CD4-positive, alpha-beta T cell (primary cell): ENCODE measurements at regions not wholly inside any gene's neighbourhood (a gene's known extent, or its start where the extent isn't known, plus 50 kb on each side); places are given as distances from the start of the nearest gene placed in this dataset.

Source experiments
- ATAC-seq: fragments of 200-7000 bp; cut with Tn5 transposase; one replicate; pipeline ENCODE4 v1.10.0; 2022; ENCODE audit warnings: mild to moderate bottlenecking; ENCODE audit not compliant: poor library complexity
- CTCF ChIA-PET: fragments of 350-600 bp; sonication (Branson Sonifier 250); formaldehyde crosslinking; loops from one replicate; lab custom pipeline; 2021; ENCODE audit warnings: antibody characterized with exemption, inconsistent platforms; lab: Charles Lee
- POLR2A ChIA-PET: fragments of 350-600 bp; sonication (Branson Sonifier 250); formaldehyde crosslinking; loops from one replicate; lab custom pipeline; 2021; ENCODE audit warnings: antibody characterized with exemption, inconsistent platforms; lab: Charles Lee
- DNase-seq, 14 experiments: peaks; one replicate each; pipeline ENCODE4 v3.0.0-alpha.2; 2013 to 2020; ENCODE audit warnings: mixed read lengths in 2 of 14
- H3K27ac ChIP-seq, 2 donors: one replicate each; pipeline versions ENCODE4 v1.5.1 to v1.7.0; 2013; ENCODE audit warnings: low read length in 2 of 2, low read depth in 1 of 2, mild to moderate bottlenecking in 1 of 2
- H3K27me3 ChIP-seq, 2 experiments: 1 replicate in 1 of 2; 2 replicates in 1 of 2; pipeline versions ENCODE4 v1.6.1 to v1.7.0; 2013; ENCODE audit warnings: low read length in 2 of 2, control low read depth in 1 of 2, mild to moderate bottlenecking in 1 of 2, moderate library complexity in 1 of 2; ENCODE audit not compliant: insufficient read depth in 2 of 2, control insufficient read depth in 1 of 2
- H3K36me3 ChIP-seq: one replicate; pipeline ENCODE4 v1.6.1; 2013; ENCODE audit warnings: low read length, control low read depth; ENCODE audit not compliant: insufficient read depth
- H3K4me1 ChIP-seq: one replicate; pipeline ENCODE4 v1.6.1; 2013; ENCODE audit warnings: low read length, control low read depth; ENCODE audit not compliant: insufficient read depth
- H3K4me3 ChIP-seq: one replicate; pipeline ENCODE4 v1.5.1; 2013; ENCODE audit warnings: mild to moderate bottlenecking, low read length, moderate library complexity
- H3K9me3 ChIP-seq, 2 experiments: 1 replicate in 1 of 2; 2 replicates in 1 of 2; pipeline versions ENCODE4 v1.6.1 to v1.7.0; 2013; ENCODE audit warnings: low read length in 2 of 2, mild to moderate bottlenecking in 2 of 2, control low read depth in 1 of 2, moderate library complexity in 1 of 2; ENCODE audit not compliant: control insufficient read depth in 1 of 2, insufficient read depth in 1 of 2
- H3K27ac Mint-ChIP-seq: one replicate; pipeline ENCODE4 v1.8.0; 2020; ENCODE audit warnings: mixed read lengths
- H3K27me3 Mint-ChIP-seq: one replicate; pipeline ENCODE4 v1.8.0; 2021; ENCODE audit warnings: mixed read lengths
- H3K36me3 Mint-ChIP-seq: one replicate; pipeline ENCODE4 v1.8.0; 2021; ENCODE audit warnings: low read depth, mixed read lengths
- H3K4me1 Mint-ChIP-seq: one replicate; pipeline ENCODE4 v1.8.0; 2021; ENCODE audit warnings: low read depth, mixed read lengths
- H3K4me3 Mint-ChIP-seq: one replicate; pipeline ENCODE4 v1.8.0; 2020; ENCODE audit warnings: mild to moderate bottlenecking, mixed read lengths
- H3K9me3 Mint-ChIP-seq: one replicate; pipeline ENCODE4 v1.8.0; 2020; ENCODE audit warnings: mixed read lengths
- CTCF ChIP-seq: fragments of 200-600 bp; IDR thresholded peaks from one replicate; pipeline ENCODE4 v1.8.0; 2022; ENCODE audit warnings: antibody characterized with exemption, mild to moderate bottlenecking
- intact Hi-C, 2 experiments: fragments of 100-400 bp; cut with DNase I in 1 of 2; cut with micrococcal nuclease in 1 of 2; formaldehyde crosslinking; loops; one replicate each; pipeline versions ENCODE4 v1.15.1 to v1.9.0; 2023 to 2025; cut with DNase I, micrococcal nuclease

DNA sequence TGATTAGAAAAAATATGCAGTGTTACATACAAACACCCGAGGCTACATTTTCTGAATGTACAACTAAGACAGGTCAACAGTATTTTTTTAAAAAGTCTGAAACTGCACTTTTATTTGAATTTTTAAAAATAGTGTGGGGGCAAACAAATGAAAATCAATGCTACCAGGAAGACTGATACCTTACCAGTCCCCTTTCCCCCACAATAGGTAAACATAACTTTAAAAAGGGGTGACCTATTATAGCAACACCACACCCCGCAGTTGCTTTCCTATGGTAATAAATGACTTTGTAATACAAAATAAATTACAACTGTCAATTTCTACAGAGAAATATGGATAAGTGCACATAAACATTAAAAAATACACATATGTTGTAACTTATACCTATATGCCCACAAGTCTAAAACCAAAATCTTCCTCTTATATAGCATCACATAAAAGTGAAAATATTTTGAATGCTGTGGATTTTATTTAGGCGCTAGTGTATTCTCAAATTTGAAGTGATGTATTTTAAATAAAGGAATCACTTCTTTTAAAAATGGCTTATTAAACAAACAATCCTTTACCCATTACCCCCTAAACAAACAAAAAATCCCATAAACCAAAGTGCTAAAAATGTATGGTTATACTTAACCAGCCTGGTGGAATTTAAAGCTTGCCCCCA is 63.1 kb downstream of the KCNRG start:
- Mint-ChIP-seq H3K4me1 (peaks cover 45% of the 10 kb centered on the region), H3K36me3 (peaks cover 27% of the 10 kb centered on the region), H3K27me3 (peaks cover 35% of the 10 kb centered on the region), H3K4me3 (peak overlapping the region; percentile 71), H3K9me3 (no peaks in the 10 kb centered on the region), H3K27ac (peak overlapping the region; percentile 91)
- ATAC-seq, result no peak
- ChIA-PET POLR2A (interaction anchor here (1.1 to 11.6 kb wide), 5 partner anchors 45 to 1375 kb away, joined by 3 to 498 read pairs (median 7); partner anchors contain the start of gene TRIM13), CTCF (interaction anchor here (1.2 to 9.8 kb wide), 3 partner anchors 49 to 102 kb away, joined by 3 to 57 read pairs (median 4); partner anchors contain the start of gene TRIM13)
- Histone ChIP-seq H3K9me3 (no peaks in the 10 kb centered on the region), H3K27ac (no peak overlapping the region), H3K27me3 (no peaks in the 10 kb centered on the region), H3K36me3 (no peaks in the 10 kb centered on the region), H3K4me1 (peaks cover 19% of the 10 kb centered on the region), H3K4me3 (peak overlapping the region; percentile 78)
- intact Hi-C loops, result no loop called here
- no peak for DNase-seq
- no peak for TF ChIP-seq CTCF

DNA sequence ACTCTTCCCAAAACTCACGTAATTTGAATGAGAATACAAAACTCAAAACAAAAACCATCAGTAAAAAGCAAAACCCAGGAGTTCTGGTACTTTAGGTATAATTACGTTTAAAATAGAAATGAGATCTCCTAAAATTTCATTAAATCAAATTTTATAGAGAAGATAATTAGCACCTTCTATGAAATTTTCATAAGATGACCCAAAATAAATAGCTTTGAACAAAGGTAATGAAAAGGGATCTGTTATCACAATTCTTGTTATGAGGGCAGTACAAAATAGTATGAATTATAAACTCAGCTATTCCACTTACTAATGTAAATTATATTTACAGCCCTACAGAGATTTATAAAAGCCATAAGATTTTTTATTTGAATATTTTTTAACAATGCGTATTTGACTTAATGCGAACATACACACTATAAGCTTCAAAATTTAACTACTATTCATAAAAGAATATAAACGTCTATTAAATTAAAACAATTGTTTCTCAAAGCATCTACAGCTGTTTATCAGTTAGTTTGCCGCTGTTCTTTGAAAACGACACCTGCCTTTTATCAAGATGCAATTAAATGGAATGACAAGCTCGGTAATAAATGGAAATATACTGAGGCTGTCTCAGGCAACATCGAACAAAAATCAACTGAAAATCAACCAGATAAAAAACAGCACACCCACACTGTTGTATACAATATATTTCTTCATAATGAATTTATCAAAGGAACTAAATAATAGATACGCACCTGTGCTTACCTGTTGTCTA is 63.8 kb downstream of the KCNRG start:
- DNase-seq (no peak), ATAC-seq (no peak)
- peaks cover 35% of the 10 kb centered on the region for H3K27me3 Mint-ChIP-seq
- H3K27me3 ChIP-seq, result no peaks in the 10 kb centered on the region
- ChIA-PET POLR2A (interaction anchor here (0.7 to 11.6 kb wide), 4 partner anchors 49 to 158 kb away, joined by 3 to 498 read pairs (median 107); partner anchors contain the start of gene TRIM13), CTCF (interaction anchor here (1.2 to 9.8 kb wide), 3 partner anchors 48 to 103 kb away, joined by 3 to 57 read pairs (median 4); partner anchors contain the start of gene TRIM13)
- peaks cover 26% of the 10 kb centered on the region for H3K4me1 ChIP-seq
- no peaks in the 10 kb centered on the region for H3K9me3 ChIP-seq
- H3K27ac ChIP-seq, result no peak overlapping the region
- peak overlapping the region; percentile 78 for H3K4me3 ChIP-seq
- H3K4me1 Mint-ChIP-seq, result peaks cover 48% of the 10 kb centered on the region
- peaks cover 27% of the 10 kb centered on the region for H3K36me3 Mint-ChIP-seq
- no peaks in the 10 kb centered on the region for H3K9me3 Mint-ChIP-seq
- H3K4me3 Mint-ChIP-seq, result peak overlapping the region; percentile 98
- no peaks in the 10 kb centered on the region for H3K36me3 ChIP-seq
- intact Hi-C loops, result no loop called here
- TF ChIP-seq CTCF, result no peak
- peak overlapping the region; percentile 91 for H3K27ac Mint-ChIP-seq

DNA sequence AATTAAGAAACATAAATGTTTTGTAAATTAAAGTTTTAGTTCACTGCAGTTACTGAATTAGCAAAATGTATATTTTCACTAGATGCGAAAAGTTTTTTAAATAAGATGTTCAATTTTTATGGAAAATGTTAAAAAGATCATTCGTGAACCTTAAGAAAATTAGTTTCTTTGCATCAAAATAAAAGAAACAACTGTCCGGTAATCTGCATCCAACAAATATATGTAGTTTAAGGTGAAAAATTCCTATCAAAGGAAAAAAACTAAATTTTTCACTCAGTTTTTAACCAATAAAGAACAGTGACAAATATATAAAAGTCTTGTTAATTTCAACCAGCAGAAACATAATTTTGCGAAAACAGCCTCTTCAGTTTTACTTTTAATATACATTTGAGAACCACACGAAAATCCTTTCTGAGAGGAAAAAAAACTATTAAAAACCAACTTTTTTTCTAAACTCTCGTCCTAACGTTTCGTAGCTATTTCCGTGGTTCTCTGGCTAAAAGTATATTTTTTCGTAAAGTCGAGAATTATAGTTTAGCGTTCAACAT is 64.5 kb downstream of the KCNRG start:
- Mint-ChIP-seq H3K36me3 (peaks cover 27% of the 10 kb centered on the region), H3K9me3 (no peaks in the 10 kb centered on the region), H3K27me3 (peaks cover 35% of the 10 kb centered on the region), H3K4me3 (peak overlapping the region; percentile 98), H3K4me1 (peaks cover 51% of the 10 kb centered on the region), H3K27ac (peak overlapping the region; percentile 91)
- Histone ChIP-seq H3K27me3 (no peaks in the 10 kb centered on the region), H3K9me3 (no peaks in the 10 kb centered on the region), H3K4me1 (peaks cover 29% of the 10 kb centered on the region), H3K4me3 (peak overlapping the region; percentile 78), H3K36me3 (no peaks in the 10 kb centered on the region), H3K27ac (peak overlapping the region in 1 of 2 donors; percentile 77)
- CTCF ChIA-PET, result interaction anchor here (3.5 to 9.8 kb wide), 2 partner anchors 46 to 82 kb away, joined by 17 to 57 read pairs; partner anchors contain the start of gene TRIM13
- POLR2A ChIA-PET, result interaction anchor here (0.7 to 11.6 kb wide), 10 partner anchors 11 to 831 kb away, joined by 3 to 498 read pairs (median 14); partner anchors contain the start of genes KPNA3, RNASEH2B and TRIM13
- ATAC-seq, result no peak
- no peak for TF ChIP-seq CTCF
- intact Hi-C loops, result loop anchor here (1.0 to 10.0 kb wide), 5 partner anchors 49 to 455 kb away; partner anchors contain the start of gene TRIM13 (in 1 of the 2)
- DNase-seq, result no peak
